ENCODE measurements at regions not wholly inside any gene's neighbourhood (a gene's known extent, or its start where the extent isn't known, plus 50 kb on each side); places are given as distances from the start of the nearest gene placed in this dataset.

DNA sequence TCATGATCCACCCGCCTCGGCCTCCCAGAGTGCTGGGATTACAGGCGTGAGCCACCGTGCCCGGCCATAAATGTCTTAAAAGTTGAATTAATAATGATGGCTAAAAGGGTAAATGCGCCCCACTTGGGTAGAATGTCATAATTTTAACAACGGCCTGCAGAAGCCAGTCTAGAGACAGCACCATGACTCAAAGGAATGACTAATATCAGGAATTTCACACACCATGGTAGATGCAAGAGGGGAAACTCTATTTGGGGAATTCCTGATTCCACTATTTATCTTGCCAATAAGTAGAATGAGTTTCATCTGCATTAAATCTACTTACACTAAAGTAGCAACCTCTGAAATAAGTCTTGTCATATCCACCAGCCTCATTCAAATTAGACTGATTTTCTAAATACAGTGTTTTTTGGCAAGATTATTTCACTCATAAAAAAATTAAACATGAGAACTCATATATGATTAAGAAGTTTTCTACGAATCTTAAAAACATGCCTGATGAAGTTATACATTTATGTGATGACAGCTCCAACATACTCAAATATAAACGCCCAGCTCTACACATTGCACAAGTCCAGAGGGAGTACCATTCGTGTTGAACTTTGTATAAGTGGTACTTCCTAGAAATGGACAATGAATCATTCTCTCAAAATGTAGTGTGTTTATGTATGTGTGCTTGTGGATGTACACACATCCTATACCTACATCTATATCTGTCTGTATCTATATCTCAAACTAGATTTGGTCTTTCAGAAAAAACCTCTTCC is 309.7 kb downstream of the IRS1 start:
- no peak overlapping the region for H3K27ac ChIP-seq
- no peaks in the 10 kb centered on the region for H3K4me1 ChIP-seq (replicated peaks)
- intact Hi-C loops (cut with DNase I), result no loop called here
- H3K4me3 ChIP-seq, result no peak overlapping the region
- TF ChIP-seq POLR2AphosphoS5 (IDR thresholded peaks at IDR 0.05), result no peak
- no peak for TF ChIP-seq CTCF (IDR thresholded peaks at IDR 0.05)
- TF ChIP-seq POLR2A (IDR thresholded peaks at IDR 0.05), result no peak
- DNase-seq (ENCODE audit: low spot score), result no peak
- no peaks in the 10 kb centered on the region for H3K36me3 ChIP-seq
- no peaks in the 10 kb centered on the region for H3K27me3 ChIP-seq (replicated peaks; ENCODE audit: insufficient read depth)
- H3K9me3 ChIP-seq, result no peaks in the 10 kb centered on the region
- 80% methylated on average over 10 of the region's 10 CpGs for WGBS

DNA sequence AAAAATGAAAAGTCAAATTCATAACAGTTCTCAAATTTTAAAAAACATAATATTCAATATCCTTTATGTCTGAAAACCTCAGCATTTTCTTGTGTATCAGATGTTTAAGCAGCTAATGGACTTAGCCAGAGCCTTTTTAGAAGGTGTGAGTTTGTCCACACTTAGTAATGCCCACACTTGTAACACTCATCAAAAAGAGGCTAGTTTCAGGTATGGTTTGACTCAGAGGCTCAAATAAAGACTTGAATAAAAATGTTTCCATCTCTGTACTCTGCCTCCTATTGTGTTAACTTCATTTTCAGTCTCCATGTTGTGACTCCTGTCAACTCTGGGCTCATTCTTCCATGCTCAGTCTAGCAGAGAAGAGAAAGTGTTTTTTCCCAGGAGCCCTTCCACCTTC is 311.6 kb downstream of the IRS1 start:
- Histone ChIP-seq H3K9me3 (no peaks in the 10 kb centered on the region), H3K36me3 (no peaks in the 10 kb centered on the region), H3K27ac (no peak overlapping the region), H3K27me3 (replicated peaks; ENCODE audit: insufficient read depth) (no peaks in the 10 kb centered on the region), H3K4me1 (replicated peaks) (no peaks in the 10 kb centered on the region), H3K4me3 (no peak overlapping the region)
- no peak for TF ChIP-seq POLR2A (IDR thresholded peaks at IDR 0.05)
- no peak for TF ChIP-seq POLR2AphosphoS5 (IDR thresholded peaks at IDR 0.05)
- no peak for TF ChIP-seq CTCF (IDR thresholded peaks at IDR 0.05)
- DNase-seq (ENCODE audit: low spot score), result no peak
- intact Hi-C loops (cut with DNase I), result no loop called here

DNA sequence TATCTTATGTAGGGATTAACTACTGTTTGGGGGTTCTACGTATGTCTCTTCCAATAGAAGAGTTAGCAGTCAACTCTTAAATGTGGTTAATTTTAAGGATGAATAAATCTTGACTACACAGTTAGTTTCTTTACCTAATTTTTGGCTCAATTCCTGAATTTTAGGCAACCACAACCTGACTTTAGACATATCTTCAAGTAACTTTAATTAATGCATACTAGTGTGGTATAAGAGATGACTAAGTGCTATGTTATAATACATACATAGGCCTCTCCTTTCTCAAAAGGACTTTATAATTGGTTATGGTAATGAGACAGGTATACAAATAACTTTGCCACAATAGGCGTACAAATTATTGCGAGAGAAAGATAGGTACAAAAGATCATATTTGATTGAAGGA is 312.0 kb downstream of the IRS1 start:
- H3K36me3 ChIP-seq, result no peaks in the 10 kb centered on the region
- H3K27me3 ChIP-seq (replicated peaks; ENCODE audit: insufficient read depth), result no peaks in the 10 kb centered on the region
- no peak for TF ChIP-seq POLR2A (IDR thresholded peaks at IDR 0.05)
- no peak for TF ChIP-seq POLR2AphosphoS5 (IDR thresholded peaks at IDR 0.05)
- no peak for TF ChIP-seq CTCF (IDR thresholded peaks at IDR 0.05)
- 94% methylated on average over 3 of the region's 3 CpGs for WGBS
- H3K27ac ChIP-seq, result no peak overlapping the region
- H3K4me3 ChIP-seq, result no peak overlapping the region
- DNase-seq (ENCODE audit: low spot score), result no peak
- H3K9me3 ChIP-seq, result no peaks in the 10 kb centered on the region
- H3K4me1 ChIP-seq (replicated peaks), result no peaks in the 10 kb centered on the region
- intact Hi-C loops (cut with DNase I), result no loop called here

DNA sequence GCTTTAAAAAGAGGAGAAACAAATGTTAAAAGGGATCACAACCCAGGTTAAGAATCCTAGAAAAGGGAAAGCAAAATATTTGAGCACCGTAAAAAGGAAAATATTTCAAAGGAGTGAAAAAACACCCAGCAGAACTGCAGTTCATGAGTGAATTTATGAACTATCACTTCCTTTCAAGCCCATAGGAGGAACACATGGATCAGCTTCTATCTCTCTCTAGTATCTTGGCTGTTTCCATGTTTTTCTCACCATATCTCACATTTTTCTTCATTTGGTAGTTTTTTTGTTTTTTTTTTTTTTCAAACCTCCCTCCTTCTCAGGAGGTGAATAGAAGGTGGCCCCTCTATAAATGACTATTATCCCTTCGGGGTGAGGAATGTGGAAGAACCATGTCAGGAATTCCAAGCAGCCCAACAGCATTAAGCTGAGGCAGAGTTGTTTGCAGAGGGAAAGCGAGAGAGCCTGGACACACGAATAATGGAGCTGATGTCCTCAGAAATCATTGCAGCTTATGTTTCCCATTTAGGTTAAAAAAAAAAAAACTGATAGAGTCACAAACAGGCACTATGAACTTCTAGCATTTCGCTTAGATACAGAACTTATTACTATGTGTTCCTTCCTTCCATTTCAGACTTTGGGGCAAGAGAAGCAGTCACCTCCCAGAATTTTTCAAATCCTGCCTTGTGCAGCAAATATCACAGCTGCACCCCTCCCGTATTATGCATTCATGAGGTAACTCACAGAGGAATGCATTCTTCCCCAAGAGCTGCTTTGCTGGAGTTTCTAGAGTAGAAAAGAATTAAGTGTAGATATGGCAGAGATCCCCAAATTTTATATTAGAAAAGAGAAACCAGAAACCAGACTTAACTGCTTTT is 315.6 kb downstream of the IRS1 start:
- intact Hi-C loops (cut with DNase I), result no loop called here
- no peaks in the 10 kb centered on the region for H3K36me3 ChIP-seq
- no peaks in the 10 kb centered on the region for H3K4me1 ChIP-seq (replicated peaks)
- H3K27ac ChIP-seq, result no peak overlapping the region
- WGBS, result 47% methylated on average over 6 of the region's 6 CpGs
- no peak for TF ChIP-seq POLR2AphosphoS5 (IDR thresholded peaks at IDR 0.05)
- no peak for TF ChIP-seq POLR2A (IDR thresholded peaks at IDR 0.05)
- no peak for TF ChIP-seq CTCF (IDR thresholded peaks at IDR 0.05)
- no peak overlapping the region for H3K4me3 ChIP-seq
- H3K27me3 ChIP-seq (replicated peaks; ENCODE audit: insufficient read depth), result no peaks in the 10 kb centered on the region
- DNase-seq (ENCODE audit: low spot score), result no peak
- no peaks in the 10 kb centered on the region for H3K9me3 ChIP-seq
